HG03469 (cell line): ENCODE measurements at regions not wholly inside any gene's neighbourhood (a gene's known extent, or its start where the extent isn't known, plus 50 kb on each side); places are given as distances from the start of the nearest gene placed in this dataset.

Source experiments
- ATAC-seq: cut with Tn5 transposase; IDR thresholded peaks from one replicate; pipeline ENCODE4 v1.9.1; 2021; ENCODE audit warnings: mild to moderate bottlenecking, moderate library complexity, moderate number of reproducible peaks; ENCODE audit not compliant: unreplicated experiment

DNA sequence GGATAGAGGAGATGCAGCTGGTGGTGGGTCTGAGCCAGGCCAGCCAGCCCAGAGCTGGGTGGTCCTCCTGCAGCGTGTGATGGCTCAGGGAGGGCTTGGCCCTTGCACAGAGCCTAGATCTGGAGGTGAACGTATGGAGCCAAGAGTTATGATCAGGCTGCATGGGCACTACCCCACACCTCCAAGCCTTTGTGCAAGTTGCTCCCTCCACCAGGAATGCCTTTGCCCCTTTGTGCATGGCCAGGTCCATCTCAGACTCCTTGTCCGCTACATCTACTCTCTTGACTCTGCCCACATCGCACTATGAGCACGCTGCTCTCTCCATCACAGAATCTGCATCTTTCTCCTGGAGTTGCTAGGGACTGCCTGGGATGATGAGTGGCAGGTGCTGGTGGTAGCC lies 895.7 kb downstream of the TBC1D22A start:
- ATAC-seq: no peak

DNA sequence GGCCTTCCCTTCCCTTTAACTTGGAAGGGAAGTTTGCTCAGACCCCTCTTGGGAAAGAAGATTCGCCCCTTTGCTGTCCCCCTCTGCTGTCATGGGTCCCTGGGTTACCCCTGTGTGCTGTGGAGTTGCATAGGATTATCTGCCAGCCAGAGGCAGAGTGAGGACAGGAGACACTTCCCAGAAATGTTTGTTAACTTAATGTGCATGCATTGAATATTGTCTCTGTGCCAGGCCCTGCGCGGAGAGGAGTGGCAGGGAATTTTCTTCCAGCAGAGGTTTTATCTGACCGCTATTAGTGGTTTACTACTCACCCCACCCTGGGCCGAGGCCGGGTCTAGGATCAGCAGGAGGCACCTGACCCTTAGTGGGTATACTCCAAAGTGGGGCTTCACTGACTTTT lies 894.8 kb downstream of the TBC1D22A start:
- ATAC-seq: no peak

DNA sequence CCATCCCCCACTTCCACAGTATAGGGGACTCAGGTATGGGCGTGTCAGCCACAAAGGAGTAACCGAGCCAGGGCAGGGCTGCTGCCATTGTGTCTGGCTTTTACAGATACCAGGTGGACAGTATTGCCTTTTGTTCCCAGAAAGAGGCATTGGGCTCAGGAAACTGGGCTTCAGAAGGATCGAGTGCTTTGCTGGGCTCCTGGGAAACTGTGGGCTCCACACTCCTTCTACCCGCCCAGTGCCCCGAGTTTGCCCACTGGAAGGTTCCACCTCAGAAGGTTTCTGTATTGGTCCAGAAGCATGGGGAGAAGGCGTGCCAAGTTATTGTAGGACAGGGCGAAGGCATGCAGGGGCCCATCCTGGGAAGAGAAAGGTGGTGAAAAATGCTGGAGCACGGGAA lies 894.4 kb downstream of the TBC1D22A start:
- ATAC-seq: no peak

DNA sequence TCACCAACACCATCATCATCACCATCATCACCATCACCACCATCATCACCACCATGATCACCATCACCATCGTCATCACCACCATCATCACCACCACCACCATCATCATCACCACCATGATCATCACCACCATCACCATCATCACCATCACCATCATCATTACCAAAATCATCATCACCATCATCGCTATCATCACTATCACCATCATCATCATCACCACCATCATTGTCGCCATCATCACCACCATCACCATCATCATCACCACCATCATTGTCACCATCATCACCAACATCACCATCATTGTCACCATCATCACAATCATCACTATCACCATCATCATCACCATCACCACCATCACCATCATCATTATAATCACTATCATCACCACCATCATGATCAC lies 893.5 kb downstream of the TBC1D22A start:
- ATAC-seq: no peak

DNA sequence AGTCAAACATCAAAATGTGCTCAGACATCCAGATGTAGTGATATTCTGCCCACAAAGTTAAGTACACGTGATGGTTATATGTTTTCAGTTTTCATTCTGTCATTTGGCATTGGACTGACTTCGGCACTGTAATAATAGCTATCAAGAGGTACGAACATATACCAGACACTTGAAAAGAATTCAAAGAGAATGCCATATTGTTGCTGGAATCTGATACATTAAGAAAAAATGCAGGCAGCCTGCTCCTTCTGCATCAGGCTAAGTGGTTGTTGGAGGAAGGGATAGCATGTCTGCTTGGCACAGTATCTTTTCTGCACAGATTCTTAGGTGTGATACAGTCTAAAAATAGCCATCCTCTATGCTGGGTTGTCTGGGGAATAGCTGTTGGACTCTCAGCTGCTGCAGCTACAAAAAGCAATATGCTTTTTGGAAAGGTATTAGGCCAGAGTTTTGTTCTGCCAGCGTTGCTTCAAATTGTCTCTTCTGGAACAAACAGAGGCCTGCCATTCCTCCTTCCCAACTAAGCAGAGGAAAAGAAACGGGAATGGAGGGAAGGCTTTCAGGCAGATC lies 892.6 kb downstream of the TBC1D22A start:
- ATAC-seq: no peak

DNA sequence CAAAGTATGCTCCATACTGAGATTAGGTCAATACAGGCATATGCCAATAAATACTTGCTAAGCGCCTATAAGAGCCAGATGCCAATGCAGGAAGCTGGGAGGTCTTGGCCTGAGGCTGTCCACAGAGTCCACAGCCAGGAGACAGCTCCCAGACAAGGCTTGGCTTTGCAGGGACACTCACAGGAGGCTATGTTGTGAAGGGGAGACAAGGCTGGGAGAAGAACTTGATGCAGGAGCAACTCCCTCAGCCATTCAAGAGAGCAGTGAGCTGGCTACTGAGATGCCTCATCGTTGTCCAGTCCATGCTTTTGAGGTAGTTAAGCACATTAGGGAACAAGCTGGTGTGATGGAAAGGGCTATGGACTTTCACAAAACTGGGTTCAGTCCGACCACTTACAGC lies 891.5 kb downstream of the TBC1D22A start:
- no peak for ATAC-seq

DNA sequence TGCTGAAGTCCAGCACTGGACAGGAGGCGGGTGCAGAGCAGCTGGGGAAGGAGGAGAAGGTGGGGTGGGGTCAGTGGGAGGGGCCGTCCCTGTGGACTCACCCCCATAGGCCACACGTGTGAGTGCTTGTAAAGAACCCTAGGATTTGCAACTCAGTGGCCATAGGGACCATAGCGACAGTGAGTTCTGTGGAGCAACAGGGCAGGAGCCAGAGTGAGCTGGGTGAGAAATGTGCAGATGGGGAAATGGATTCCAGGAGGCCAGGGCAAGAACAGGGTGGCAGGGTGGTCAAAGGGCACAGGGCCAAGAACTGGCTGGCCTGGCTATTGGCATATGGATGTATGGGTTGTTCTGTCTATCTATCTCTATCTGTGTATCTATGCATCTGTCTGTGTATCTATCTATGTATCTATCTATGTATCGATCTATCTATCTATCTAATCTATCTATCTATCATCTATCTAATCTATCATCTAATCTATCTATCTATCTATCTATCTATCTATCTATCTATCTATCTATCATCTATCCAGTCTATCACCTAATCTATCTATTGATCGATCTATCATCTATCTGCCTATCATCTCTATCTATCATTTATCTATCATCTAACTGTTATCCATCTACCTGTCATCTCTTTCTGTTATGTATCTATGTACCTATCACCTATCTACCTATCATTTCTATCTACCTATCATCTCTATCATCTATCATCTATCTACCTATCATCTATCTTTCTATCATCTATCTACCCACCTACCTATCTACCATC lies 889.0 kb downstream of the TBC1D22A start:
- no peak for ATAC-seq

DNA sequence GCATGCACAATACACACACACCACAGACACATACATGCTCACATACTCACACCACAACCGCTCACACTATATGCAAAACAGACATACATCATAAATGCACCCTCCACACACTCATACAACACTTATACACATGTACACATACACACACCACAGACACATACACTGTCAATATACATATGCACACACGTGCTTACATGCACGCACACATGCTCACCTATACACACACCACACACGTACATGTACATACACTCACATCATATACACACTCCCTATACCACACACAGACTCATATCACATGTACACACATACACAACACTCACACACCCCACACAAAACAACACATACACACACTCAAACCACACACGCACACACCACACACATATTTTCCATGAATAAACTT lies 885.3 kb downstream of the TBC1D22A start:
- ATAC-seq: no peak

DNA sequence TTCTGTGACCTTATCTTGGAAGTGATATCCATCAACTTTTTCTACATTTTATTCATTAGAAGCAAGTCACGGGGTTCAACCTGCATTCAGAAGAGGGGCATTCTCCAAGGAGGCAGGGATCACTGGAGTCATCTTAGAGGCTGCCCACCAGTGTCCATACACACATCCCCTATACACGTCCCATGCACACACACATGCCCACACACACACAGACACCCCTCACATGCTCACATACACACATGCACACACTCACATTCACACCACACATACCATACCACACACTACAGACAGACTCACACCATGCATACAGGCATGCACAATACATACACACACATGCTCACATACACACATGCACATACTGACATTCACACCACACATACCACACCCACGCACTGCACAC lies 884.7 kb downstream of the TBC1D22A start:
- no peak for ATAC-seq

DNA sequence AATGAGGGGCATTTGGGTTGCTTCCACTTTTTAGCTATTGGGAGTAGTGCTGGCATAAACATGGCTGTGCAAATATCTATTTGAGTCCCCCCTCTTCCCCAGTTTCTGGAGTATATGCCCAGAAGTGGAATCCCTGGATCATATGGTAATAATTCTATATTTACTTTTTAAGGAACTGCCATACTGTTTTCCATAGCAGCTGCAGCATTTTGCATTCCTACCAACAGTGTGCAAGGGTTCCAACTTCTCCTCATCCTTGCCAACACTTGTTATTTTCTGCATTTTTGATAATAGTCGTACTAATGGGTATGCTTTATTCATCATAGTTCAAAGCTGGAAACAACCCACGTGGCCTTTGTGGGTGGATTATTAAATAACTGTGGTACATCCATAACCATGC lies 883.5 kb downstream of the TBC1D22A start:
- no peak for ATAC-seq

DNA sequence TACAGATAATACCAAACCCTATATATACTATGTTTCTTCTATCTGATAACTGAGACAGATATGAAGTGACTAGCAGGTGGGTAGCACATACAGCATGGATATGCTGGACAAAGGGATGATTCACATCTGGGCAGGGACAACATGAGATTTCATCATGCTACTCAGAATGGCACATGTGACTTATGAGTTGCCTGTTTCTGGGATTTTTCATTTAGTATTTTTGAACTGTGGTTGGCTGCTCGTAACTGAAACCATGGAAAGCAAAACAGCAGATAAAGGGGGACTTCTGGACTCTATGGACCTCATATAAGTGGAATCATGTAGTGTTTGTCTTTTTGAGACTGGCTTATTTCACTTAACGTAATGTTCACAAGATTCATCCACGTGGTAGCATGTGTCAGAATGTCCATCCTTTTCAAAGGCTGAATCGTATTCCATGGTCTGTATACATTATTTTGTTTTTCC lies 883.0 kb downstream of the TBC1D22A start:
- ATAC-seq: no peak

DNA sequence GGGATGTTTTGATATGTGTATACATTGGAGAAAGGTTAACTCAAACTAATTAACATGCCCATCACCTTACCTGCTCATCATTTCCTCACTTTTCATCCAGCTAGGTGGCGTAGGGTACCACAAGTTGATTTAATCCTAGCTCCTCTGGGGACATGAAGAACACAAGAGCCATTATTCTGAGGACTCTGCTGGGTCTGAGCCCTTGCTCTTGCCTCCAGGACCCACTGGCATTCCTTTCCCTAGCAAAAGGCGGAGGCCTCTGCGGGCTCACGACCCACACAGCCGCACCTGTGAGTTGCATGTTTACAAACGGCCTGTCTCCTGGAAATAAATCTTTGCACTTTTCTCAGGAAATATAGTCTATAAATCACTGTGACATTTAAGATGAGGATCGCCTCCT lies 871.9 kb downstream of the TBC1D22A start:
- no peak for ATAC-seq

DNA sequence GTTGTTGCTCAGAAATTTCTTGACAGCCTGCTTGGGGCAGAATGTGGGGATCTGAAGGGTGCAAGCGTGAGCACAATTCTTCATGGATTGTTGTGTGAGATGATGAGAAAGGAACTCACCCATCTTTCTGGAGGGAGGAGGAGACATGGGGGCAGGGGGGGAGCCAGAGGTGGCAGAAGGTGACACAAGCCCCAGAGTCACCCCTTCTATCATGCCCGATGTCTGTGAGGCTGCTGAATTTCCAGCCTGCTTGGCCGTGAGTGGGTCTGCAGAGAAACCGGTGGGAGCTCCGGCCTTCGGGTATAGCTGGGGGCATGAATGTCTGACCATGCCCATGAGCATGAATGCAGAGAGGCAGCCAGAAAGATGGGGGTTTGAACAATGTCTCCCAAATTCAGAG lies 870.7 kb downstream of the TBC1D22A start:
- no peak for ATAC-seq

DNA sequence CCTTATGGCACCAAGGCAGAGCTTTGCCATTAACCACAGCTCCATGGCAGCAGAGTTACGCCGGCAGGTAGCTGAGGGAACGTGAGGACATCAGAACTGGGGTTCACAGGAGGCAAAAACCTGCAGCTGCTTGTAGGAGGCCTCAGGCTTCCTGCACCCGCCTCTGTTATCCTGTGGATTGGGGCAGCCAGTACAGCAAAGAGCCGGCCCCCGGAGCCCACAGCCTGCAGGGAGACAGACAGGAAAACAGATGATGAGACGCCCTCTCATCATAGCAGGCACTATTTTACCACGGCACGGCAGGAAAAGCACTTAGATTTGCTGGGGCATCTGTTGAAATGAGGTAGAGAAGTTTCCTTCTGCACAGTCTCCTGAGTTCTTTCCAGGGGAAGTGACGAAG lies 870.3 kb downstream of the TBC1D22A start:
- no peak for ATAC-seq

DNA sequence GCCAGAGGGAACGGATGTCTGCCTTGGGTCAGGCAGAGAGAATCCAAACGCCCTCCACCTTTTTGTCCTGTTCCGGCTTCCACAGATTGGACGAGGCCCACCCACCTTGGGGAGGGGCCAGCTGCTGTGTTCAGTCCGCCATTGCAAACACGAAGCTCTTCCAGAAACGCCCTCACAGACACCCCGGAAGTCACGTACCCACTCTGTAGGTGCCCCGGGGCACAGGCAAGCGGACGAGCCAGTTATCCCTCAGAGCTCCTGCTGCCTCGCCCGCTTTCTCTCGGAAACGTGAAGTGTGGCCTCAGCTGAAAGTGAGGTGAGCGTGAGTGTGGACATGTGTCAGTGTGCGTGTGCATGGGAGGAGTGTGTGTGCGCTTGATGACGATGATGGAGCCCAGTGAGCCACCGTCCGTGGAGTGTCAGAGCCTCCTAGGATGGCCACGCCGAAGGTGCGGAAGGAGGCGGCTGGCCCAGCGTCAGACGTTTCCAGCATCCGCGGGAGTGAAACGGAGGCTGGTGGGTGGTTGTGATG lies 869.2 kb downstream of the TBC1D22A start:
- ATAC-seq: no peak

DNA sequence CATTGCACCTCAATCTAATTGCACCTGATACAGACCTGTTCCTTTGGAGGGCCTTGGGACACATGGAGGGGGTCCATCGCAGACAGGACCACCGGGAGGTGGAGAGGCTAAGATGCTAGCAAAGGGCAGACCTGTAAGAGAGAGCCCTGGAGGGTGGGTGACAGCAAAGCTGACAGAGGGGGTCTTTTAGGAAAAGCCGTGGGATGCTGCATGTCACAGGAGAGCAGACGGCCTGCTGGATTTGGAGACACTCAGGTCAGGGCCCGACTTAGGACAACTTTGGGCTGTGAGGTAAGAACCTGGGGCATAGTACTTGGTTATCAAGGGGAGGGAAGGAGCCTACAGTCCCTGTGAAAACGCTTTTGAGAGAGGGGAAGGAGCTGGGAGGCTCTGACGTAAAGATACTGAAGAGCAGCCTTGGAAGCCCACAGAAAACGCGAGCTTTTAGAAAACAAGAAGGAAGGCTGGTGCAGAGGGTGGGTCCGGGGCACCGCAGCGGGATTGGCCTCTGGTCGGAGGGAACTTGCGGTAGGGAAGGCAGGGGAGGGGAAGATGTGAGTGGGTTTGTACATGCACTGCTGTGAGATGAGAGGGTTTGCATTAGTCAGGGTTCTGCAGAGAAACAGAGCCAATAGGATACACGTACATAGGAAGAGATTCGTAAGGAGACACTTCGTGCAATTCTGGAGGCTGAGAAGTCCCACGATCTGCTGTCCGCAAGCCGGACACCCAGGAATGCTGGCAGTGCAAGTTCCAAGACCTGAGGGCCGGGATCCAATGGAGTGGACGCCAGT lies 868.5 kb downstream of the TBC1D22A start:
- no peak for ATAC-seq

DNA sequence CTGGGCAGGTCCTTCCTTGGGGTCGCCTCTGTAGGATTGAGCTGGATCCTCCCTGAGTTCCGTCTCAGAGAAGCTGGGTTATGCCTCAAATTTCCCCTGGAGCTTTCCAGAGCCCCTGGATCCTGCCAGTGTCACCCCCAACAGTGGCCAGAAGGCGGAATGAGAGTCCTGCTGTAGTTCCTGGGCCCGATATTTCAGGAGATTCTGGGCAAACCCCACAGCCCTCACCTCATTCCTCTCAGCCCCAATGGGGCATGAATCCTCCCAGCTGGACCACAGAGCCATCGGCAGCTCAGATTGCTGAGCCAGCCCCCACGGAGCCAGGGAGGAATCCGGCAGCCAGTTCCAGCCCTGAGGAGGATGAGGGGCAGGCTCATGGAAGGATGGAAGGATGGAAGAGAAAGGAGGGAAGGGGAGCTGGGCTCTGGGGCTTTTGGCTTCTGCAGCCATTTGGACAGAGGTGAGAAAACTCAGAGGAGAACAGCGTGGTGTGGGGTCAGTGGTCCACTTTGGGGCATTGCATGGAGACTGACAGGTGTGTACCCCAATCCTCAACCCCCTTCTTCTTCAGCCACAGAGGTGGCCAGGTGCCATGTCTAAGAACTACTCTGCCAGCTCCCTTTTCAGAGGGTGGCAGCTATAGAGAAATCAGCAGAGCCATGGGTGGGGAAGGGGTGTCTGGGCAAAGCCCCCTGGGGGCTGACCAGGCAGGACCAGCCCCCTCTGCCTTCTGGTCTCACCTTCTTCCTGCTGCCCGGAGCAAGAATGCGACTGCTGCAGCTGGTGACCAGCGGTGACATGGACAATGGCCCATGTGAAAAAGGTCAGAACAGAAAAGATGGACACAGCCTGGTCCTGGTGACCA lies 867.6 kb downstream of the TBC1D22A start:
- ATAC-seq: no peak

DNA sequence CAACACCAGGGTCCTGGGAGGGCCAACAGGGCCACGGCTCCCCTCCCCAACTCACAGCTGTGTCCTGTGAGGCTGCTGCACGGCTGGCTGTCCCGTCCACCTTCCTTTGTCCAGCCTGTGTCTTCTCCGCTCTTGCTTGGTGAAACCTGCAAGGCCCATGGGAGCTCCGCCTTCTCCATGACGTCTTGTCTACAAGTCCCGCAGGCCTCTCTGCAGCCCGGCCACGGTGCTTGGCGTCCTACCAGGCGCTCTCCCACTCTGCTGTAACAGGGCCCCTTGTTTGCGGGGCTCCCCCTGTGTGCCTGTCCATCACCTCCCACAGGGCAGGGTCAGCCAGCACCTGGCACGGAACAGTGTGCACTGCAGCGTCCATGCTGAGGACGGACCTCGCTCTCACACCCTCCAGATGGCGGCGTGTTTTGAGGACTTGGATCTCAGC lies 866.8 kb downstream of the TBC1D22A start:
- no peak for ATAC-seq

DNA sequence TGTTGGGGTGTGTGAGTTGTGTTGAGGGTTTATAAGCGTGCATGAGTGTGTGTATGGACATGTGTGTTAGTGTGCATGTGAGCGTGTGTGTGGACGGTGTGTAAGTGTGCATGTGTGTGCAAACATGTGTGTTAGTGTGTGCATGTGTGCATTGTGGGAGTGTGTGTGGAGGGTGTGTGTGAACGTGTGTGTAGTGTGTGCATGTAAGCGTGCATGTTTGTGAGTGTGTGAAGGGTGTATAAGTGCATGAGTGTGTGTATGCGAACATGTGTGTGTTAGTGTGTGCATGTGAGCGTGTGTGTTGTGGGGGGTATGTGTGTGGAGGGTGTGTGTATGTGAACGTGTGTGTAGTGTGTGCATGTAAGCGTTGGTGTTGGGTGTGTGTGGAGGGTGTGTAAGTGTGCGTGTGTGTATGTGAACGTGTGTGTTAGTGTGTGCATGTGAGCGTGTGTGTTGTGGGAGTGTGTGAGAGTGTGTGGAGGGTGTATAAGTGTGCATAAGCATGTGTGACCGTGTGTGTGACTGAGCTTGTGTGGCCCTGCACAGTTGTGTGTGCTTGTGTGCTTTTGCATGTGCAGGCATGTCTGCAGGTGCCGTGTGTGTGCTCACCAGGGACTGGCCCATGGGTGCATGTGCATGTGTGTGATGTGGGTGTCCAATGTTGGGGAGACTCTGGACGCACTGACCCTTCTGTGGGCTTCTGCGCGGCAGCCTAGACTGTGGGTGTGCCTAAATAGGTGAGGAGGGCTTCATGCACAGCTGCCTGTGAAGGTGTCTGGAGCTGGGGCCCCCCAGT lies 866.2 kb downstream of the TBC1D22A start:
- no peak for ATAC-seq
